ENCODE measurements at regions not wholly inside any gene's neighbourhood (a gene's known extent, or its start where the extent isn't known, plus 50 kb on each side); places are given as distances from the start of the nearest gene placed in this dataset.

DNA sequence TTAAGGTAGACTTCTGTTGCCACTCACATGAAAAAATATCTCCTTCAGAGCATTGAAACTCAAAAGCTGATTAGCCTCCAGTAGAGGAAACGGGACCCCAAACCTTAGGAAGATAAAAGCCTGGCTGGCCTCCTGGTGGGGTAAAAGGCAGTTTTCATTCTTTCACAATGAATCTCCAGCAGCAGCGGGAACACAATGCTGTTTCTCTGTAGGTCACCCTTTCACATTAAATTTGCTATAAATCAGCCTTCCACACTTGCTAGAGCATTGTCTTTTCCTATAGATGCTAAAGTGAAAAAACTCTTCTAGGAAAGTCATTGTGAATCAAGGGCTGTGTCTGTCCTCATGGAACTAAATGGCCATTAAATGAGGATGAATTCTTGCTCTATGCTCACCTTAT, 207.3 kb upstream of the MAGEB2 start:
- no peak for TF ChIP-seq DR1 (CRISPR knock-in tag; IDR thresholded peaks at IDR 0.05)
- TF ChIP-seq, protein P1, sequence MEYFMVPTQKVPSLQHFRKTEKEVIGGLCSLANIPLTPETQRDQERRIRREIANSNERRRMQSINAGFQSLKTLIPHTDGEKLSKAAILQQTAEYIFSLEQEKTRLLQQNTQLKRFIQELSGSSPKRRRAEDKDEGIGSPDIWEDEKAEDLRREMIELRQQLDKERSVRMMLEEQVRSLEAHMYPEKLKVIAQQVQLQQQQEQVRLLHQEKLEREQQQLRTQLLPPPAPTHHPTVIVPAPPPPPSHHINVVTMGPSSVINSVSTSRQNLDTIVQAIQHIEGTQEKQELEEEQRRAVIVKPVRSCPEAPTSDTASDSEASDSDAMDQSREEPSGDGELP (IDR thresholded peaks at IDR 0.05; ENCODE audit: borderline replicate concordance, low read depth) = no peak
- TF ChIP-seq YY1 (IDR thresholded peaks at IDR 0.05; ENCODE audit: insufficient read depth, insufficient replicate concordance, low read depth, low read length) = no peak
- TF ChIP-seq, protein P2, sequence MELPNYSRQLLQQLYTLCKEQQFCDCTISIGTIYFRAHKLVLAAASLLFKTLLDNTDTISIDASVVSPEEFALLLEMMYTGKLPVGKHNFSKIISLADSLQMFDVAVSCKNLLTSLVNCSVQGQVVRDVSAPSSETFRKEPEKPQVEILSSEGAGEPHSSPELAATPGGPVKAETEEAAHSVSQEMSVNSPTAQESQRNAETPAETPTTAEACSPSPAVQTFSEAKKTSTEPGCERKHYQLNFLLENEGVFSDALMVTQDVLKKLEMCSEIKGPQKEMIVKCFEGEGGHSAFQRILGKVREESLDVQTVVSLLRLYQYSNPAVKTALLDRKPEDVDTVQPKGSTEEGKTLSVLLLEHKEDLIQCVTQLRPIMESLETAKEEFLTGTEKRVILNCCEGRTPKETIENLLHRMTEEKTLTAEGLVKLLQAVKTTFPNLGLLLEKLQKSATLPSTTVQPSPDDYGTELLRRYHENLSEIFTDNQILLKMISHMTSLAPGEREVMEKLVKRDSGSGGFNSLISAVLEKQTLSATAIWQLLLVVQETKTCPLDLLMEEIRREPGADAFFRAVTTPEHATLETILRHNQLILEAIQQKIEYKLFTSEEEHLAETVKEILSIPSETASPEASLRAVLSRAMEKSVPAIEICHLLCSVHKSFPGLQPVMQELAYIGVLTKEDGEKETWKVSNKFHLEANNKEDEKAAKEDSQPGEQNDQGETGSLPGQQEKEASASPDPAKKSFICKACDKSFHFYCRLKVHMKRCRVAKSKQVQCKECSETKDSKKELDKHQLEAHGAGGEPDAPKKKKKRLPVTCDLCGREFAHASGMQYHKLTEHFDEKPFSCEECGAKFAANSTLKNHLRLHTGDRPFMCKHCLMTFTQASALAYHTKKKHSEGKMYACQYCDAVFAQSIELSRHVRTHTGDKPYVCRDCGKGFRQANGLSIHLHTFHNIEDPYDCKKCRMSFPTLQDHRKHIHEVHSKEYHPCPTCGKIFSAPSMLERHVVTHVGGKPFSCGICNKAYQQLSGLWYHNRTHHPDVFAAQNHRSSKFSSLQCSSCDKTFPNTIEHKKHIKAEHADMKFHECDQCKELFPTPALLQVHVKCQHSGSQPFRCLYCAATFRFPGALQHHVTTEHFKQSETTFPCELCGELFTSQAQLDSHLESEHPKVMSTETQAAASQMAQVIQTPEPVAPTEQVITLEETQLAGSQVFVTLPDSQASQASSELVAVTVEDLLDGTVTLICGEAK (IDR thresholded peaks at IDR 0.05) = no peak
- TF ChIP-seq, protein P2 (CRISPR knock-in tag; IDR thresholded peaks at IDR 0.05) = no peak
- no peak for TF ChIP-seq SRSF9 (IDR thresholded peaks at IDR 0.05; ENCODE audit: borderline replicate concordance, insufficient read depth, low read depth, low read length, poor library complexity, severe bottlenecking)
- TF ChIP-seq TCF7L2 (IDR thresholded peaks at IDR 0.05; ENCODE audit: low read depth, low read length) = no peak
- TF ChIP-seq ZBTB7A (CRISPR knock-in tag; IDR thresholded peaks at IDR 0.05) = no peak
- TF ChIP-seq, protein P3, sequence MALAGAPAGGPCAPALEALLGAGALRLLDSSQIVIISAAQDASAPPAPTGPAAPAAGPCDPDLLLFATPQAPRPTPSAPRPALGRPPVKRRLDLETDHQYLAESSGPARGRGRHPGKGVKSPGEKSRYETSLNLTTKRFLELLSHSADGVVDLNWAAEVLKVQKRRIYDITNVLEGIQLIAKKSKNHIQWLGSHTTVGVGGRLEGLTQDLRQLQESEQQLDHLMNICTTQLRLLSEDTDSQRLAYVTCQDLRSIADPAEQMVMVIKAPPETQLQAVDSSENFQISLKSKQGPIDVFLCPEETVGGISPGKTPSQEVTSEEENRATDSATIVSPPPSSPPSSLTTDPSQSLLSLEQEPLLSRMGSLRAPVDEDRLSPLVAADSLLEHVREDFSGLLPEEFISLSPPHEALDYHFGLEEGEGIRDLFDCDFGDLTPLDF (CRISPR knock-in tag; IDR thresholded peaks at IDR 0.05) = no peak
- no peak for TF ChIP-seq ZNF556 (CRISPR knock-in tag; IDR thresholded peaks at IDR 0.05; ENCODE audit: borderline replicate concordance)

Data from HepG2 (cell line).